Stimulated activated CD8-positive, alpha-beta memory T cell treated with anti-CD3 and anti-CD28 coated beads, Interleukin-12 subunit alpha, Interleukin-12 subunit beta, amount 100 ng/mL, for 1 hour (primary cell): ENCODE measurements at regions not wholly inside any gene's neighbourhood (a gene's known extent, or its start where the extent isn't known, plus 50 kb on each side); places are given as distances from the start of the nearest gene placed in this dataset.
"Not testable (repeated sequence)": the region's sequence is repeated elsewhere in the genome, so short reads cannot be mapped to it uniquely, and the experiment has no call there.

ENCODE experiments used
- DNase-seq: peaks from one replicate; pipeline ENCODE4 v3.0.0-alpha.2; 2020; ENCODE audit warnings: low read depth

GRCh38 chr6:37078814-37079213, 73.4 kb downstream of the FGD2 start:
- DNase-seq, result no peak

DNA sequence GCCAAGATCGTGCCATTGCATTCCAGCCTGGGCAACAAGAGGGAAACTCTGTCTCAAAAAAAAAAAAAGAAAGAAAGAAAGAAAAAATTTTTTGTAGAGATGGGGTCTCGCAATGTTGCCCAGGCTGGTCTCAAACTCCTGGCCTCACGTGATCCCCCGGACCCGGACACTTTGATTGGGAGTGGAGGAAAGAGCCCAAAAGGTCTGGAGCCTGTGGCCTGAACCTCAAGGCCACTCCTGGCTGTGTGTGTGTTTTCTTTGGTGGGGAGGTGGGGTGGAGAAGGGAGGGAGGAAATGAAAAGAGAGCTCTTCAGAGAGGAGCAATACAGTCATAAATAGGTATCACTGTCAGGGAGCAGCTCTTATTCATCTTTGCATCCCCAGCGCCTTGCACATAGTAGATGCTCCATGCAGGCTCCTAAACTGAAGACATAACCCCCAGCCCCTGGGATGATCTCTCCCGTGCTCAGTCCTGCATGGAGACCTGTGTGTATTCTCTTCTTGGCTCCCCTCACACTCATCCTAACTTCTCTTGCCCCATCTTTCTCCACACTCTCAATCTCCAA, 75.7 kb downstream of the FGD2 start:
- DNase-seq, result no peak

DNA sequence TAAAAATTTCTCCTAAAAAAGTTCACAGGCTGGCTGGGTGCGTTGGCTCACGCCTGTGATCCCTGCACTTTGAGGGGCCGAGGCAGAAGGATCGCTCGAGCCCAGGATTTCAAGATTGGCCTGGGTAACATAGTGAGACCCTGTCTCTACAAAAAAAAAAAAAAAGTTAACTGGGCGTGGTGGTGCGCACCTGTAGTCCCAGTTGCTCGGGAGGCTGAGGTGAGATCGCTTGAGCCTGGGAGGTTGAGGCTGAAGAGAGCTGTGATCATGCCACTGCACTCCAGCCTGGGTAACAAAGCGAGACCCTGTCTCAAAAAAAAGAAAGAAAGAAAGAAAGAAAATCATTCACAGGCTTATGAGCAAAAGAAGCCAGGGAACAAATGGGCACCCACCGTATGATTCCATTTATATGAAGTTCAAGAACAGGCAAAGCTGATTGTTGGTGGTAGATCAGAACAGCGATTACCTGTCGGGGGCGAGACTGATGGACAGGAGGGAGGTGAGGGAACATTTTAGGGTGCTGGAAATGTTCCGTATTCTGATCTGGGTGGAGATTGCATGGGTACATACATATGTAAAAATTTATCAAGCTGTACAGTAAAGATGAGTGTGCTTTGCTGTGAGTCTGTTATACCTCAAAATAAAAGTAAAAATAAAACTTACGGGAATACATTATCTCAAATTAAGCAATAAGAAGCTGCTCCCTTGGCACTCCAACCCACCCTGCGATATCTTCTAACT, 77.1 kb downstream of the FGD2 start:
- DNase-seq, result no peak

GRCh38 chr6:37083243-37084138, 78.0 kb downstream of the FGD2 start:
- DNase-seq, result no peak

DNA sequence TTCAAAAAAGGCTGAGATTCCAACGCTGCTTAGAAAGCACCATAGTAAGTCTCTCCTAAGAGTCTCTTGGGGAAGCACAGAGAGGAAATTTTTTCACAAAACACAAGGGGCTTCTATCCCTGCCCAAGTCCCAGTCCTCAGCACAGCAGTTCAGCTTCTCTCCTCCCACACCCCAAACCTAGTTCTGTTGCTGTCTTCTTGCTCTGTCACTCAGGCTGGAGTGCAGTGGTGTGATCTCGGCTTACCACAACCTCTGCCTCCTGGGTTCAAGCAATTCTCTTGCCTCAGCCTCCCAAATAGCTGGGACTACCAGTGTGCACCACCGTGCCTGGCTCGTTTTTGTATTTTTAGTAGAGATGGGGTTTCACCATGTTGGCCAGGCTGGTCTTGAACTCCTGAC, 79.2 kb downstream of the FGD2 start:
- DNase-seq, result not testable (repeated sequence)

- no peak for DNase-seq
Measured at GRCh38 chr6:37085198-37085597, 79.7 kb downstream of the FGD2 start.

GRCh38 chr6:37088897-37089296, 81.1 kb upstream of the PIM1 start:
- no peak for DNase-seq

DNA sequence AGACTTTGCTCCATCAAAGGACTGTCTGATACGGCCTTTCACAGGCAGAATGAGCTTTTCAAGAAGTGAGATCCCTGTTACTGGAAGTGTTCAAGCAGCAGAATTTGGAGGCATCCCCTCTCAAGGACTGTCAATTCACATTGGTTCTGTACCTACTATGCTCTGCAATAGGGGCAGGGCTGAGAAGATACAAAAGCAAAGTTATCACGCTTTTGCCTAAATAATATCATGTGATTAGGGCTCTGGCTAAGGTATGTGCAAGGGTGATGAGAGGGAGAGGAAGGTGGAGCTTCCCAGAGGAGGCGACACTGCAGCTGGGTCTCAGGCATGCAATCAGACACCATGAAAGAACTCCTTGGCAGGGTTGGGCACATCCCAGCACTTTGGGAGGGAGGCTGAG, 80.2 kb upstream of the PIM1 start:
- no peak for DNase-seq

- not testable (repeated sequence) for DNase-seq
Measured at GRCh38 chr6:37091104-37091503, 78.8 kb upstream of the PIM1 start.

DNA sequence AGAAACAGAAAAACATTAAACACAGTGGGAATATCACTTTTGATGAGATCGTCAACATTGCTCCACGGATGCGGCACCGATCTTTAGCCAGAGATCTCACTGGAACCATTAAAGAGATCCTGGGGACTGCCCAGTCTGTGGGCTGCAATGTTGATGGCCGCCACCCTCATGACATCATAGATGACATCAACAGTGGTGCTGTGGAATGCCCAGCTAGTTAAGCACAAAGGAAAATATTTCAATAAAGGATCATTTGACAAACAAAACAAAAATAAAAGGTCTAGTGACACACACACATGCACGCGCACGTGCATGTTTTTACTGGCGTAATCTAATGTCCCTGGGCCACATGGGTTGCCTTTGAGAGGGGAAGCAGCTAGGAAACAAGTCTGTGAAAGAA, 78.4 kb upstream of the PIM1 start:
- not testable (repeated sequence) for DNase-seq

GRCh38 chr6:37092923-37093727, 76.8 kb upstream of the PIM1 start:
- no peak for DNase-seq

GRCh38 chr6:37093728-37094069, 76.3 kb upstream of the PIM1 start:
- no peak for DNase-seq

- no peak for DNase-seq
Measured at GRCh38 chr6:37095997-37096396, 74.0 kb upstream of the PIM1 start.

- DNase-seq, result no peak
Measured at GRCh38 chr6:37097335-37097734, 72.6 kb upstream of the PIM1 start.

- DNase-seq, result no peak
Measured at GRCh38 chr6:37099442-37099841, 70.5 kb upstream of the PIM1 start.

DNA sequence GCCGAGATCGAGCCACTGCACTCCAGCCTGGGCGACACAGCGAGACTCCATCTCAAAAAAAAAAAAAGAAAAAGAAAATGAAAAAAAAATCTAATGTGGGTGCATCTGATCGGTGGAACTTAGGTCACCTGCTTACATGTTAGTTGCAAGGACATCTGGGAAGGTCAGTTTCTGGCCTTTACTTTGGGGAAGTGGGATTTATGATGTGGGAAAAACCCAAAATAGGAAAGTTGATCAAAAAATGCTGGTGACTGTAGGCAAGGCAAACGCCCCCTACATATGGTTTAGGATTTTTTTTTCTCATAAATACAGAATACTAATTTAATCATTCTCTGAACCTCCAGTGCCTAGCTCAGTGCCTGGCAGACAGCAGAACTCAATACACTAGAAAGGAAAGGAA, 69.2 kb upstream of the PIM1 start:
- DNase-seq, result no peak

- no peak for DNase-seq
Measured at GRCh38 chr6:37101991-37102298, 68.0 kb upstream of the PIM1 start.

GRCh38 chr6:37102299-37103168, 67.4 kb upstream of the PIM1 start:
- DNase-seq, result peak; percentile 39

DNA sequence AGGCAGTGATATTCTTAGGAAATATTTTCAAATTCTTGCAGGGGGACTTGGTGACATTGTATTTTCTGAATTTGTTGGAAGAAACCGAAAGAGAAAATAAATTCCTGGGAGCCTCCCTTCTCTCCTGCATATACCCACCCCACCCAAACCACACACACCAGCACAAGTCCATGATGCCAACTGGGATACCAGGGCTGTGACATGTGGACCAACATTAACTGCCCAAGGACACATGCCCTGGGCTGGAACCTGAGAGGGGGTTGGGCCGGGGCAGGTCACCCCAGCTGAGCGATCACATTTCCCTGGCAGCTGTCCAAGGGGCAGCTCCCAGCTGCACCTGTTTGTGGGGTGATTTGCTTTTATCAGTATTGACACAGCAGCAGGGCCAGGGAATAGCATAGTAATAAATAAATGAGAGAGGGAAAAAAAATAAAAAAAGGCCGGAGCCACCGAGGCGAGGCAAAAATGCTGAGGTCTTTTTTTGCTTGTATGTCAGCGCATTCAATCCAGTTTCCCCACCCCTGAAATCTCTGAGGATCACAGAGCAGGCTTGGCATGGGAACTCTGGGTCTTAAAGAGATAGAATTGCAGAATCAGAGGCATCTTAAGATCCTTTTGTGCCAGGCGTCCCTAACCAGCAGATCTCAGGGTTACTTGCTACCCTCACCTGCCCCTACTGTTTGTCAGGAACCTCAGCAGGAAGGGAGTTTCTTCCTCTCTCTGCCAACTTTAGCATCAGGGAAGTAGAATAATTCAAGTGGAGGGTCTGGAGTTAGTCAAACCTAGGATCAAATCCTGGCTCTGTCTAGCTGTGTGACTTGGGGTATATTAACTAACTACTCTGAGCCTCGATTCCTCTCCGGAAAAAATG, 66.5 kb upstream of the PIM1 start:
- no peak for DNase-seq

DNA sequence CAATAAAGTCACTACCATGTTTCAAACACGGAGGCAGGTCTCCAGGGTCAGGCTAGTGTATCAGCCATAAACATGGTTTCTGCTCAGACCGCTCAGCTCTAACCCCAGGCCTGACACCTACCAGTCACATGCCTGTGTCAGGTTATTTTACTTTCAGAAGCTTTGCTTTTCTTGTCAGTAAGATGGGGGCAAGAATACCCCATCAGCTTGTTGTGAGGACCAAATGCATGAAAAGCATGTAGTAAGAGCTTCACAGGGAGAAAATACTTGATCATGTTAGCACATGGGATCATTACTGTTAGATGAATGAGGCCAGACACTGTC, 65.2 kb upstream of the PIM1 start:
- no peak for DNase-seq
